ENCODE measurements at regions not wholly inside any gene's neighbourhood (a gene's known extent, or its start where the extent isn't known, plus 50 kb on each side); places are given as distances from the start of the nearest gene placed in this dataset.

- in situ Hi-C loops (cut with HindIII; ENCODE audit: low sequenced_read_pairs), result no loop called here
- H3K4me3 ChIP-seq (ENCODE audit: low read depth, low read length), result no peak overlapping the region
- TF ChIP-seq CTCF (IDR thresholded peaks at IDR 0.05; ENCODE audit: low read depth, low read length), result no peak
- no peak for DNase-seq (ENCODE audit: low read depth, low spot score)
Measured at GRCh38 chr9:90960941-90961340, 159.3 kb downstream of the SYK start.

- no peak for TF ChIP-seq CTCF (IDR thresholded peaks at IDR 0.05; ENCODE audit: low read depth, low read length)
- DNase-seq (ENCODE audit: low read depth, low spot score), result peak; percentile 43
- no peak overlapping the region for H3K4me3 ChIP-seq (ENCODE audit: low read depth, low read length)
- in situ Hi-C loops (cut with HindIII; ENCODE audit: low sequenced_read_pairs), result no loop called here
Measured at GRCh38 chr9:90961375-90961774, 159.8 kb downstream of the SYK start.

GRCh38 chr9:90964101-90965020 lies 162.7 kb downstream of the SYK start:
- in situ Hi-C loops (cut with HindIII; ENCODE audit: low sequenced_read_pairs), result no loop called here
- no peak overlapping the region for H3K4me3 ChIP-seq (ENCODE audit: low read depth, low read length)
- no peak for TF ChIP-seq CTCF (IDR thresholded peaks at IDR 0.05; ENCODE audit: low read depth, low read length)
- peak; percentile 21 for DNase-seq (ENCODE audit: low read depth, low spot score)

GRCh38 chr9:90965226-90966030 lies 163.8 kb downstream of the SYK start:
- no peak for TF ChIP-seq CTCF (IDR thresholded peaks at IDR 0.05; ENCODE audit: low read depth, low read length)
- in situ Hi-C loops (cut with HindIII; ENCODE audit: low sequenced_read_pairs), result no loop called here
- H3K4me3 ChIP-seq (ENCODE audit: low read depth, low read length), result no peak overlapping the region
- DNase-seq (ENCODE audit: low read depth, low spot score), result peak; percentile 60

- peak; percentile 1 for DNase-seq (ENCODE audit: low read depth, low spot score)
- no peak overlapping the region for H3K4me3 ChIP-seq (ENCODE audit: low read depth, low read length)
- no peak for TF ChIP-seq CTCF (IDR thresholded peaks at IDR 0.05; ENCODE audit: low read depth, low read length)
- in situ Hi-C loops (cut with HindIII; ENCODE audit: low sequenced_read_pairs), result no loop called here
Measured at GRCh38 chr9:90966031-90966290, 164.3 kb downstream of the SYK start.

- H3K4me3 ChIP-seq (ENCODE audit: low read depth, low read length), result no peak overlapping the region
- in situ Hi-C loops (cut with HindIII; ENCODE audit: low sequenced_read_pairs), result no loop called here
- no peak for TF ChIP-seq CTCF (IDR thresholded peaks at IDR 0.05; ENCODE audit: low read depth, low read length)
- peak; percentile 76 for DNase-seq (ENCODE audit: low read depth, low spot score)
Measured at GRCh38 chr9:90966480-90967144, 165.0 kb downstream of the SYK start.

Data from astrocyte of the spinal cord (primary cell).